ENCODE measurements at regions not wholly inside any gene's neighbourhood (a gene's known extent, or its start where the extent isn't known, plus 50 kb on each side); places are given as distances from the start of the nearest gene placed in this dataset.

- no peak overlapping the region for H3K9ac ChIP-seq (ENCODE audit: low read depth, low read length)
- no peaks in the 10 kb centered on the region for H3K27me3 ChIP-seq (ENCODE audit: control insufficient read depth, insufficient read depth, low read length)
- no peaks in the 10 kb centered on the region for H3K4me1 ChIP-seq (ENCODE audit: control insufficient read depth, insufficient read depth, low read length)
- no peaks in the 10 kb centered on the region for H3K9me3 ChIP-seq (replicated peaks; ENCODE audit: low read length)
- H3K36me3 ChIP-seq (ENCODE audit: insufficient read depth, low read length): no peaks in the 10 kb centered on the region
- H3K4me2 ChIP-seq (ENCODE audit: low read length): no peak overlapping the region
- H3K4me3 ChIP-seq (ENCODE audit: low read length): no peak overlapping the region
Observed at GRCh38 chr12:13887779-13888388, 93.5 kb downstream of the GRIN2B start.

DNA sequence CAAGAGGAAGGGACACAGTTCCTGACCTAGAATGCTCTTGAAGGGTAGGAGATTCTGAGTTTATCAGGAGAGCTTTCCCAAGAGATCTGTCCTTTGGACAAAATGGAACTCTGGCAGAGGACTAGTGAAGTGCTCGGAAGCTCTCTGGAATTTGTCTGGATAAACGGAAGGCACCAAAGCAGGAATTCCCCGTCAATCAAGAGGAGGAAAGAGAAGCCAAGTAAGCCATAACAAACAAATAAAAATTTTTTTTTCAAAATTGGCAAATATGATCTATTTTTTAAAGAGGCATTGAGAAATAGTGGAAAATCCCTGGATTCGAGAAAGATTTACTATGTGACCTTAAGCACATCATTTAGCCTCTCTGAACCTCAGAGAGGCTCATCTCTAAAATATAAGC is 99.2 kb downstream of the GRIN2B start:
- Histone ChIP-seq H3K36me3 (ENCODE audit: insufficient read depth, low read length) (no peaks in the 10 kb centered on the region), H3K9me3 (replicated peaks; ENCODE audit: low read length) (no peaks in the 10 kb centered on the region), H3K4me2 (ENCODE audit: low read length) (no peak overlapping the region), H3K27me3 (ENCODE audit: control insufficient read depth, insufficient read depth, low read length) (no peaks in the 10 kb centered on the region), H3K4me1 (ENCODE audit: control insufficient read depth, insufficient read depth, low read length) (no peaks in the 10 kb centered on the region), H3K4me3 (ENCODE audit: low read length) (no peak overlapping the region), H3K9ac (ENCODE audit: low read depth, low read length) (no peak overlapping the region)

DNA sequence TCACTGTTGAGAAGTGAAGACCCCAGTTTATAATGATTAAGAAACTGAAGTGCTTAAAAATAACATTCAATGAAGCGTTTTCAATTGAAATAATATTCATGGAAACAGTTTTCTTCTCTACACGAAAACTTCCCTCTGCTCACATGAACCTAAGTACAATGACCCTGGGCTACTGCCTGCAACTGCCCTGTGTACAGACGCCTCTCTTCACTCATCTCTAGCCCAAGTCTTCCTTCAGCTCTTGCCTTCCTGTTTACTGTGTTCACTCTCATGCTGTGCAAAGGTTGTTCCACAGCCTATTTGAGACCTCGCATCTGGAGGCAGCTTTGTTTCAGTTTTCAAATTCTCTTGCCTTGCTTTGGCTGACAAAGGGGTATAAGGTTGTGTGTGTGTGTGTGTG is 100.8 kb downstream of the GRIN2B start:
- Histone ChIP-seq H3K36me3 (ENCODE audit: insufficient read depth, low read length) (no peaks in the 10 kb centered on the region), H3K9me3 (replicated peaks; ENCODE audit: low read length) (no peaks in the 10 kb centered on the region), H3K4me1 (ENCODE audit: control insufficient read depth, insufficient read depth, low read length) (no peaks in the 10 kb centered on the region)

DNA sequence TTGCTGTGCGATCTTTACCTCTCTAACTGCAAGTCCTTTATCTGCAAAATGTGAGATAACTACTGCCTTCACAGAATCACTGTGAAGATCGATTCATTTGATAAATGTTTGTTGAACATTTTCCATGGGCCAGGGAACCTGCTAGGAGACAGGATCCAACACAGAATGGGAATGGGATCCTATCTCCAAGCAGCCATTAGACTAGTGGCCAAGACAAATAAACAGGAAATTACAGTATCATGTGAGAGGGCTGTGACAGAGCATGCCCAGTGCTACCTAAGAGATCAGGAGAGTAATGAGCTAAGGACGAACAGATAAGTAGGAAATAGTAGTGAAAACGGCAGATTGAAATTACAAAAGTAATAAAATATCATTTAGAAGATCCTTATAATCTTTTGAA is 105.7 kb downstream of the GRIN2B start:
- Histone ChIP-seq H3K4me1 (ENCODE audit: control insufficient read depth, insufficient read depth, low read length) (no peaks in the 10 kb centered on the region), H3K36me3 (ENCODE audit: insufficient read depth, low read length) (no peaks in the 10 kb centered on the region), H3K9ac (ENCODE audit: low read depth, low read length) (no peak overlapping the region), H3K9me3 (replicated peaks; ENCODE audit: low read length) (no peaks in the 10 kb centered on the region), H3K4me3 (ENCODE audit: low read length) (no peak overlapping the region), H3K4me2 (ENCODE audit: low read length) (no peak overlapping the region), H3K27me3 (ENCODE audit: control insufficient read depth, insufficient read depth, low read length) (no peaks in the 10 kb centered on the region)

More for the DNA sequence above, 100.8 kb downstream of the GRIN2B start:
- no peak overlapping the region for H3K4me3 ChIP-seq (ENCODE audit: low read length)
- no peak overlapping the region for H3K4me2 ChIP-seq (ENCODE audit: low read length)
- H3K27me3 ChIP-seq (ENCODE audit: control insufficient read depth, insufficient read depth, low read length): no peaks in the 10 kb centered on the region
- H3K9ac ChIP-seq (ENCODE audit: low read depth, low read length): no peak overlapping the region

DNA sequence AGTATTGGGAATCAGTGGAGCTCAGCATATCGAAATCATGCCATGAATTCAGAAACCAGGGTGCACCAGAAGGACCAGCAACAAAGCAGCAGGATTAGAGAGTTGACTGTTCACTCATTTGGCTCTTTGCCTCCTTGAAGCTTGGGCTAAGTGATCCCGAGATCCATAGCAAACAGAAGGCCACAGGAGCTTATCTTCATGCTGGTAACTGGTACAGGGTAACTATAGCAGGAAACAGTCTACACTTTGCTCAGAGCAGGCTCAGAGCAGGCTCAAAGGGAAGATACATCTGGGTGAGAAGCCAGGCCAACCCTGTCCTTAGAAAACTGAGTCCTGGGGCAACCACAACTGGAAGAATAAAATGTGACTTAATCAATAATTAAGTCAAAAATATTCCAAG is 111.1 kb downstream of the GRIN2B start:
- Histone ChIP-seq H3K36me3 (ENCODE audit: insufficient read depth, low read length) (no peaks in the 10 kb centered on the region), H3K4me3 (ENCODE audit: low read length) (no peak overlapping the region), H3K9me3 (replicated peaks; ENCODE audit: low read length) (no peaks in the 10 kb centered on the region), H3K4me2 (ENCODE audit: low read length) (no peak overlapping the region), H3K27me3 (ENCODE audit: control insufficient read depth, insufficient read depth, low read length) (peaks cover 6% of the 10 kb centered on the region), H3K4me1 (ENCODE audit: control insufficient read depth, insufficient read depth, low read length) (no peaks in the 10 kb centered on the region), H3K9ac (ENCODE audit: low read depth, low read length) (no peak overlapping the region)

- no peak overlapping the region for H3K4me2 ChIP-seq (ENCODE audit: low read length)
- no peak overlapping the region for H3K4me3 ChIP-seq (ENCODE audit: low read length)
- no peaks in the 10 kb centered on the region for H3K4me1 ChIP-seq (ENCODE audit: control insufficient read depth, insufficient read depth, low read length)
- peaks cover 6% of the 10 kb centered on the region for H3K27me3 ChIP-seq (ENCODE audit: control insufficient read depth, insufficient read depth, low read length)
- H3K9ac ChIP-seq (ENCODE audit: low read depth, low read length): no peak overlapping the region
- no peaks in the 10 kb centered on the region for H3K9me3 ChIP-seq (replicated peaks; ENCODE audit: low read length)
- no peaks in the 10 kb centered on the region for H3K36me3 ChIP-seq (ENCODE audit: insufficient read depth, low read length)
Observed at GRCh38 chr12:13864081-13864673, 117.2 kb downstream of the GRIN2B start.

GRCh38 chr12:13857750-13858149 is 123.7 kb downstream of the GRIN2B start:
- Histone ChIP-seq H3K4me1 (ENCODE audit: control insufficient read depth, insufficient read depth, low read length) (no peaks in the 10 kb centered on the region), H3K4me3 (ENCODE audit: low read length) (no peak overlapping the region), H3K9ac (ENCODE audit: low read depth, low read length) (no peak overlapping the region), H3K4me2 (ENCODE audit: low read length) (no peak overlapping the region), H3K27me3 (ENCODE audit: control insufficient read depth, insufficient read depth, low read length) (no peaks in the 10 kb centered on the region), H3K9me3 (replicated peaks; ENCODE audit: low read length) (no peaks in the 10 kb centered on the region), H3K36me3 (ENCODE audit: insufficient read depth, low read length) (no peaks in the 10 kb centered on the region)

GRCh38 chr12:13853471-13853870 is 127.9 kb downstream of the GRIN2B start:
- Histone ChIP-seq H3K36me3 (ENCODE audit: insufficient read depth, low read length) (no peaks in the 10 kb centered on the region), H3K4me2 (ENCODE audit: low read length) (no peak overlapping the region), H3K9me3 (replicated peaks; ENCODE audit: low read length) (no peaks in the 10 kb centered on the region), H3K4me1 (ENCODE audit: control insufficient read depth, insufficient read depth, low read length) (no peaks in the 10 kb centered on the region), H3K9ac (ENCODE audit: low read depth, low read length) (no peak overlapping the region), H3K4me3 (ENCODE audit: low read length) (no peak overlapping the region), H3K27me3 (ENCODE audit: control insufficient read depth, insufficient read depth, low read length) (no peaks in the 10 kb centered on the region)

- Histone ChIP-seq H3K27me3 (ENCODE audit: control insufficient read depth, insufficient read depth, low read length) (no peaks in the 10 kb centered on the region), H3K9ac (ENCODE audit: low read depth, low read length) (no peak overlapping the region), H3K4me2 (ENCODE audit: low read length) (no peak overlapping the region), H3K4me3 (ENCODE audit: low read length) (no peak overlapping the region), H3K36me3 (ENCODE audit: insufficient read depth, low read length) (no peaks in the 10 kb centered on the region), H3K4me1 (ENCODE audit: control insufficient read depth, insufficient read depth, low read length) (no peaks in the 10 kb centered on the region), H3K9me3 (replicated peaks; ENCODE audit: low read length) (no peaks in the 10 kb centered on the region)
Observed at GRCh38 chr12:13851828-13852227, 129.6 kb downstream of the GRIN2B start.

DNA sequence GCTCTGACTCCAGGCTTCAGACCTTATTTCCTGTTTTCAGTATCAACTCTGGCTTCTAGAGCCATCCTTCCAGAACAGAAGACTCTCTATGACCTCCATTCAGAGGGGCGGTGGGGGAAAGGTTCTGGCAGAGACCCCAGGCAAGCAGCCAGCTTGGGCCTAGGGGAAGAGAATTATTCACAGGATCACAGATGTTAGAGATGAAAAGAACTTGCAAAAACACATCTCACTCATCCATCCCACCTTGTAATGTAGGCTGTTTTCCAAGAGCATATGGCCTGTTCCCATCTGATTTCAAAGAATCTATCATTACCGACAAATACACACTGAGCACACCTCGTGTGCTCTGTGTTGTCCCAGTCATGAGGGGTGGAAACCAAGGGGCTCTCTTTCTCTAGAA is 131.9 kb downstream of the GRIN2B start:
- Histone ChIP-seq H3K4me3 (ENCODE audit: low read length) (no peak overlapping the region), H3K4me1 (ENCODE audit: control insufficient read depth, insufficient read depth, low read length) (no peaks in the 10 kb centered on the region), H3K27me3 (ENCODE audit: control insufficient read depth, insufficient read depth, low read length) (no peaks in the 10 kb centered on the region), H3K36me3 (ENCODE audit: insufficient read depth, low read length) (no peaks in the 10 kb centered on the region), H3K4me2 (ENCODE audit: low read length) (no peak overlapping the region), H3K9ac (ENCODE audit: low read depth, low read length) (no peak overlapping the region), H3K9me3 (replicated peaks; ENCODE audit: low read length) (no peaks in the 10 kb centered on the region)

- no peak overlapping the region for H3K9ac ChIP-seq (ENCODE audit: low read depth, low read length)
Observed at GRCh38 chr12:13843841-13844240, 137.6 kb downstream of the GRIN2B start.

GRCh38 chr12:13841358-13841757 is 140.0 kb downstream of the GRIN2B start:
- H3K27me3 ChIP-seq (ENCODE audit: control insufficient read depth, insufficient read depth, low read length): no peaks in the 10 kb centered on the region
- H3K36me3 ChIP-seq (ENCODE audit: insufficient read depth, low read length): no peaks in the 10 kb centered on the region
- H3K4me2 ChIP-seq (ENCODE audit: low read length): no peak overlapping the region
- H3K4me3 ChIP-seq (ENCODE audit: low read length): no peak overlapping the region
- no peaks in the 10 kb centered on the region for H3K4me1 ChIP-seq (ENCODE audit: control insufficient read depth, insufficient read depth, low read length)
- H3K9ac ChIP-seq (ENCODE audit: low read depth, low read length): no peak overlapping the region
- no peaks in the 10 kb centered on the region for H3K9me3 ChIP-seq (replicated peaks; ENCODE audit: low read length)

More at GRCh38 chr12:13843841-13844240, 137.6 kb downstream of the GRIN2B start:
- no peaks in the 10 kb centered on the region for H3K27me3 ChIP-seq (ENCODE audit: control insufficient read depth, insufficient read depth, low read length)
- H3K4me1 ChIP-seq (ENCODE audit: control insufficient read depth, insufficient read depth, low read length): no peaks in the 10 kb centered on the region
- H3K36me3 ChIP-seq (ENCODE audit: insufficient read depth, low read length): no peaks in the 10 kb centered on the region
- H3K4me3 ChIP-seq (ENCODE audit: low read length): no peak overlapping the region
- no peak overlapping the region for H3K4me2 ChIP-seq (ENCODE audit: low read length)
- H3K9me3 ChIP-seq (replicated peaks; ENCODE audit: low read length): no peaks in the 10 kb centered on the region
